ENCODE measurements at regions not wholly inside any gene's neighbourhood (a gene's known extent, or its start where the extent isn't known, plus 50 kb on each side); places are given as distances from the start of the nearest gene placed in this dataset.
"Not testable (repeated sequence)": the region's sequence is repeated elsewhere in the genome, so short reads cannot be mapped to it uniquely, and the experiment has no call there.

DNA sequence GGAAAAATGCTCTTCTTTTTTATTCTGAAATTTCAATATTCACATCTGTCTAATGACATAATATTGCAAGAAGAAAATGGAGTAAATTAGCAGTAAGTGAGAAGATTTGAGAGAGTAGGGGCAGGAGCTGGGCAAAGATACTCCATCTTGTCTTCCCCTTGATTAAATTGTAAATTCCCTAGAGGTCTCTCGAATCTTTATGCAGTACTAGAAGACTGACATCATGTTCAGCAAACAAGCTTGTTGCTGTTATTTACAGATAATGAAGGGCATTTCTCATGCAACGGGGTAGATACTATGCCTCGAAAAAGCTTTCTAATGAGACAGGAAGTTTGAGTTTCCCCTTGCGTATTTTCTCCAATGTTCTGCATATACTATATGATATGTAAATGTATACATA, 306.9 kb upstream of the PTCHD4 start:
- intact Hi-C loops (cut with DNase I), result no loop called here
- DNase-seq, result no peak

DNA sequence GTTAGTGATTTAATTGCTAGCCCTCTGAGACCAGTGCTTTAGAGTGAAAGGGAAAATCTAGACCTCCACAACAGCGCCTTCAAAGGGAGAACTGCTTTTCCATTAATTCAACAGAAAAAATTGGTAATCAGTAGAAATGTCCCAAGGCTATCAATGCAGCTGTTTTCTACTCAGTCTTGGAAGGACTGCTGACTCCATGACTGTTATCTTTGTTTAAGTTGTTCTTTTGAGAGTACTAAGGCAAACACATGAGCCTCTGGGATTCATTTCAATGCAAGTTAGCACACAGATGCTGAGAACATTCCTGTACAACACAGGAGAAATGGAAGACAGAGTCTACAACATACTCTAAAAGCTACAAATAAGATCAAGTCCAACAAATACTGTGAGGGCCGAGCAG, 301.7 kb upstream of the PTCHD4 start:
- intact Hi-C loops (cut with DNase I), result no loop called here
- no peak for DNase-seq

DNA sequence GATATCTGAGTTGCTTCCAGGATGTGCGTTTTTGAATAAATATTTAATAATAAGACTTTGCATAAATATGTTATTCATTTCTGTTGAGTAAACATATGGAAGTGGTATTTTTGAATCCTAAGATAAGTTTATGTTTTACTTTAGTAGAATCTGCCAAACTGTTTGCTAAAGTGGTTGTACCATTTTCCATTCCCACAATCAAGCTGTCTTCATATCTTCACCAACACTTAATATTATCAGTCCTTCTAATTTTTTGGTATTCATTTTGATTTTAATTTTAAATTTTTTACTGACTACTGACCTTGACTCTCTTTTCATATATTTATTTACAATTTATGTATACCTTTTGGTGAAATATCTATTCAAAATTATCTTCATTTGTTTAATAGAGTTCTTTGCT, 293.9 kb upstream of the PTCHD4 start:
- DNase-seq, result no peak
- intact Hi-C loops (cut with DNase I), result no loop called here

DNA sequence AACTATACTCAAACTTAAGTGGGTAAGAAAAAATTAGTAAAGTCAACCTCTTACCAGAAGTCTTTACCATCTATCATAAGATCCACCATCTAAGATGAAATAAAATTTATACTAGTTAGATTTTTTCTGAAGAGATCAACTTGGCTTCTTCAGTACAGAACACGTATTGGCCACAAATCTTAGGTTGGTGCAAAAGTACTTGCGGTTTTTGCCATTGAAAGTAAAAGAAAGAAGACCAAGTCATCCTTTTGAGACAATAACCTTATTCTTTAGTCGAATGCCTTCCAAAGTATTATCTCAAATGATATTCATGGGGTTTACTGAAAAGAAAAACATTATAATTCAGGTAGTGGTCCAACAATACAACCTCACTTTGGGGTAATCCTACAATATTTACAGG, 292.6 kb upstream of the PTCHD4 start:
- intact Hi-C loops (cut with DNase I), result no loop called here
- DNase-seq, result no peak

- intact Hi-C loops (cut with DNase I), result no loop called here
- DNase-seq, result no peak
Observed at GRCh38 chr6:48401016-48401415, 290.0 kb upstream of the PTCHD4 start.

DNA sequence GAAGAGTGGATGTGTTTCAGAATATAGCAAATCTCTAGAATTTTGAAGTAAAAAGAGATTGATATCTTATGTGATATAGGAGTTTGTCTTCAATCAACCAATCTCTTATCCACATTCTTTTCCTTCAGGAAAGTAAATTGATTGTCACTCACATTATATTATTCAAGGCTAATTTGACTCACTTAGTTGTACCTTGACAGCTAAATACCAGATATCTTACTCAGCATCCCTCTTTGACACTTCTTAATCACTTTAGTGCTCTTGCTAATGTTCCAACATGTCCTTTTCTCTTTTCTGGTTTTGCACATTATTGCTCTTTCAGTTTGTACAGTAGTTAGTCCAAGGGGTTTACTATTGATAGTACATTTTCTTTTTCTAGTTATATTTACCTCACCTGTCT, 286.9 kb upstream of the PTCHD4 start:
- intact Hi-C loops (cut with DNase I), result no loop called here
- no peak for DNase-seq

GRCh38 chr6:48389146-48390043, 278.4 kb upstream of the PTCHD4 start:
- DNase-seq, result no peak
- intact Hi-C loops (cut with DNase I), result no loop called here

DNA sequence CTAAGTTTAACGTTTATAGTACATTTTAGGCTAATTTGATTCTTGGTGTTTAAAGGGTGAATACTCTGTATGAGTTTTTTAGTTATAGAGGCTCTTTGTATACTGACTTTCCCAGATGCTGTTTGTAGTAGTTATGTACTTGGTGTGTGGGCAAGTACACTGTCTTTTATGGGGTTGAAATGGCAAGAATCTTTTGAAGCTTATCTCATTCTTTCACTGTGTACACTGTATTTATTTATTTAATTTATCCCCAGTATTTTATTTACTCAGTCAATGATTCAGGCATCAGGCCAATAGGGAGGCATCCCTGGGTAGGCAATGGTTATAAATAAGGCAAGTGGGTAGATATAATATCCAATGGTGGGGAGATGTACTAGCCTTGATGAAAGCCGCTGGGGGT, 277.0 kb upstream of the PTCHD4 start:
- no peak for DNase-seq
- intact Hi-C loops (cut with DNase I), result no loop called here

DNA sequence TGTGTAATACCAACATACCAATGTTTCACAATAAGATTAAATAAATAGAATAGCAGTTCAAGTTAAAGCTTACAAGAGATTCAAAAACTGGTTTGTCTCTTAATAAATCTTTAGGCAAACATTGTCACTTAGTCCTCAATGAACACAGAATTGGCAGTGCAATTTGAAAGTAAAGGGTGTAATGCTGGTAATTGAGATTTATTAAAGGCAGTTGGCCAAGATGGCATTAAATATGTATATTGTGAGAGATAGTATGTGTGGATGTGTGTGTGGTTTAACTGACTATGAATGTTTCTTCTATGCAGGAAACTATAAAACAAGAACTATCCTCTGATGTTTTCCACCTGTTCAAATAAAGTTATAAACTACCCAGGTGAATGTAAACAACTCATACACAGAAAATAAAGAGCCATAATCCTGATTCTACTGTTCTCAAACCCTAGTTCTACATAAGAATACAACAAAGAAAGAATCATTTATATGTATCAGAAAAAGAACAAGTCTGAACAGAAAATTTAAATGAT, 267.9 kb upstream of the PTCHD4 start:
- DNase-seq, result no peak
- intact Hi-C loops (cut with DNase I), result no loop called here

DNA sequence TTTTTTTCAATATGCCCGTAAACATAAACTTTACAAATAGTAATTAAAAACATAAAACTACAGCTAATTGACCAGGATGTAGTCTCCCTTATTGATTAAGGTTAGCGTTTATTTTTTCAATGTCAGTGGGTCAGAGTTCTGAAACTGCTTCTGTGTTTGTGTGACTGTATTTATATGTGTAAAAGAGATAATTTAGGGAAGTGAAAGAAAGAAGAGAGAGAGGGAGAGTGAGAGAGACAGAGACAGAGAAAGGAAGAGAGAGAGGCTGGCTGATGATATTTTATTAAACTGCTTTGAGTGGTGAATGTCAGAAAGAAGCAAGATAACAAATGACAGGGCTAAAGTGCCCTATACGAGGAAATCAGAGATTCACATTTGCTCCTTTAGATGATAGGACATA, 266.1 kb upstream of the PTCHD4 start:
- no peak for DNase-seq
- intact Hi-C loops (cut with DNase I), result no loop called here

GRCh38 chr6:48371226-48371625, 260.2 kb upstream of the PTCHD4 start:
- not testable (repeated sequence) for DNase-seq

GRCh38 chr6:48369100-48369499, 258.1 kb upstream of the PTCHD4 start:
- intact Hi-C loops (cut with DNase I), result no loop called here
- DNase-seq, result no peak

More at GRCh38 chr6:48371226-48371625, 260.2 kb upstream of the PTCHD4 start:
- intact Hi-C loops (cut with DNase I), result not testable (repeated sequence)

- intact Hi-C loops (cut with DNase I), result no loop called here
- DNase-seq, result no peak
Observed at GRCh38 chr6:48325701-48326100, 214.7 kb upstream of the PTCHD4 start.

DNA sequence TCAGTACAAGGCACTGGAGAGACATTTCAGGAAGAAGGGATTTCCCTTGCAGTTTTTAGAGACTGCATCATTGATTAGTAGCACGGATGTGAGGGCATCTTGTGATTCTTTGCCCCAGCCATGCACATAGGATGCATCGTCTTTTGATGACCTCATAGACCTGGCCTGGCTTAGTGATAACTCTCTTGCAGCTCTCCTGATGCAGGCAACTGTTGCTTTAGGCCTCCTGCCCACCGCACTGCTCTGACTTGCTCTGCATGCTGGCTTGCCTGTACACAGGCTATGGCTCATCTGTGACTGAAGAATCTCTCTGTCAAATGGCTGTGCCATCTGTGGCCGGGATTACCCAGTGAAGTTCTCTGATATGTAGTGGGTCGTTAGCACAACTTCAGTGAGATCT, 207.7 kb upstream of the PTCHD4 start:
- no peak for DNase-seq

DNA sequence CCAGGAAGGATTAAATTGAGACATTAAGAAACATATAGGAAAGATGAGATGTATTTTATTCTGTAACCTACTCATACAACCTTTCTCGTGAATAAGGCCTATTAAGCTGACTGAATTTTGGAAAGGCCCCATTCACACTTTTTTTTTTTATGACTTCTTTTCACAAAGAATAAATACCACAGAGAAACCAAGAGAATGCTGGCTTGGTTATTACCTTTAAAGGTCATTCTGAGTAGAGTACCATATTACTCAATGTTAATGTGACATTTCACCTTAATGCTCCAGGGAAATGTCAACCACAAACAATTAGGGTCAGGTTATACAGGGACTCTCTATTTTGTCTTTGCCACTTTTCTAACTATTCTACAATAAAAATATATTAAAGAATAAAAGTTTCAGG, 204.9 kb upstream of the PTCHD4 start:
- no peak for DNase-seq

More for the DNA sequence above, 207.7 kb upstream of the PTCHD4 start:
- intact Hi-C loops (cut with DNase I), result no loop called here

GRCh38 chr6:48315051-48315719, 204.2 kb upstream of the PTCHD4 start:
- no peak for DNase-seq

More for the DNA sequence above, 204.9 kb upstream of the PTCHD4 start:
- intact Hi-C loops (cut with DNase I), result no loop called here

DNA sequence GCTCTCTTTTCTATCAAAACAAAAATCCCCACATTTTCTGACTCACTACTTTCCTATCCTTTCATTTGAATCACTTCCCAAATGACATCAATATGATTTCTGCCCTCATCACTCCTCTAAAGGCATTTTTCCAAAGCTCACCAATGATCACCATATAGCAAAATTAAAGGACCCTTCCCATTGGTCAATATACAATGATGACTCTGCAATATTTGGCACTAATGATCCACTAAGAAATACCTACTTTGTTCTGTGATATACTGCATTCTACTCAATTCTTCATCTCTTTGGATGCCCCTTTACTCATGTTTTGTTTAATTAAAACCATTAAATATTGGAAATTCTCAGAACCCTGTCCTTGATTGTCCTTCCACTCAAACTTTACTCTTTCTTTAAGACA, 200.3 kb upstream of the PTCHD4 start:
- intact Hi-C loops (cut with DNase I), result no loop called here
- DNase-seq, result no peak

More at GRCh38 chr6:48315051-48315719, 204.2 kb upstream of the PTCHD4 start:
- intact Hi-C loops (cut with DNase I), result no loop called here

- DNase-seq, result no peak
- intact Hi-C loops (cut with DNase I), result no loop called here
Observed at GRCh38 chr6:48307573-48307972, 196.6 kb upstream of the PTCHD4 start.

DNA sequence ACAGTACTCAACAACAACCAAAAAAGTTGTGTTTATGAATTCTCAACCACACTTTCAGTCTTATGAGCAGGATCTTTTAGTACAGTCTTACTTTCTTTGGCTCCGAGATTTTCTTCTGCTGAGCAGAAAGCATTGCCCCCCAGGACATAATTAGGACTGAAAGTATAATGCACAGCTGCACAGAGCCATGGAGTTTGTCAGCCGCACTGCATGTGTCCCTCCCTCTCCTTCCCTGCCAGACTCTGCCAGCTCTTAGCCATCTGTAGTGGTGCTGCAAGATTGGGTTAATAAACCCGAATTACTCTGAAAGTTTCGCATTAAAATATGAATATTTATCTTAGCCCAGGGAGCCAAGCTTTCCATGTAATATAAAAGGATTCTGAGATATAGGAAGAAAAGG, 179.6 kb upstream of the PTCHD4 start:
- intact Hi-C loops (cut with DNase I), result no loop called here
- no peak for DNase-seq

DNA sequence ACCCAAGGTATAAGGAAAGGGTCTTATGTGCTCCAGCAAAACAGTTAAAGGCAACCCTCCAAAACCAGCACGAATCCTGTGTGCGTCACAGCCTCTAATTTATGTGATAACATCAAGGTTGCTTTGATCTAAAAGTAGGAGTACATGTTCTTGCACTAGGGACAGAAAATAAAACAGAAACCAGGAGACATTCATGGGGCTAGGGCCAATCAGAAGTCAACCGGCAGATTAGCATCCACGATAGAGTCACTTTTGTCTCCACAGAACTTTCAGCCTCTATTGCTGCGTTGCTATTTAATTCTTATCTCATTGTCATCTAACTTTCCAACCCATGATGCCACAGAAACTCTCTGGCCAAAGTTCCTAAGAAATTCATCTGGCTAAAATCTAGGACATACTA, 178.8 kb upstream of the PTCHD4 start:
- DNase-seq, result no peak

More for the DNA sequence above, 178.8 kb upstream of the PTCHD4 start:
- intact Hi-C loops (cut with DNase I), result no loop called here
